ENCODE measurements at regions not wholly inside any gene's neighbourhood (a gene's known extent, or its start where the extent isn't known, plus 50 kb on each side); places are given as distances from the start of the nearest gene placed in this dataset.
"Not testable (repeated sequence)": the region's sequence is repeated elsewhere in the genome, so short reads cannot be mapped to it uniquely, and the experiment has no call there.

DNA sequence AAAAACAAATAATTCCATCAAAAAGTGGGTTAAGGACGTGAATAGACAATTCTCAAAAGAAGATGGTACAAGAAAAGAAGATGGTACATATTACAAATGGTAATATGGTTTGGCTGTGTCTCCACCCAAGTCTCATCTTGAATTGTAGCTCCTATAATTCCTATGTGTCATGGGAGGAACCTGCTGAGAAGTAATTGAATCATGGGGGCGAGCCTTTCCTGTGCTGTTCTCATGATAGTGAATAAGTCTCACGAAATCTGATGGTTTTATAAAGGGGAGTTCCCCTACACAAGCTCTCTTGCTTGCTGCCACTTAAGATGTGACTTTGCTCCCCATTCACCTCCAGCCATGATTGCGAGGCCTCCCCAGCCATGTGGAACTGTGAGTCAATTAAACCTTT, 172.9 kb downstream of the C11orf91 start:
- DNase-seq (ENCODE audit: low spot score) = not testable (repeated sequence)

DNA sequence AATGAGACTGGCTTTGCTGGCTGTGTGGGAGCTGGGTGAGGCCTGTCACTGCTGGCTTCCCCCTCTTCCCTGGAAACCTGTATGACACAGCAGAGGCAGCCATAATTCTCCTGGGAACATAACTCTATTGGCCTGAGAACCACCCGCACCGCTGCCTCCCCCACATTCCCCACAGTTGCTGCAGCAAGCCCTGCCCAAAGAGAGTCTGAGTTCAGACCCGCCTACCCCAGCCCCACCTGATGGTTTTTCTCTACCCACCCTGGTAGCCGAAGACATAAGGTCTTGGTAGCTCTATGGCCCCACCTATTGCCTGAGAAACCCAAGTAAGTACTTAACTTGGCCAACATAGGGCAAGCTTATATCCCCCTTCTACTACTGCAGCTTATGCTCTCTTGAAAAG, 174.8 kb downstream of the C11orf91 start:
- DNase-seq (ENCODE audit: low spot score) = no peak

DNA sequence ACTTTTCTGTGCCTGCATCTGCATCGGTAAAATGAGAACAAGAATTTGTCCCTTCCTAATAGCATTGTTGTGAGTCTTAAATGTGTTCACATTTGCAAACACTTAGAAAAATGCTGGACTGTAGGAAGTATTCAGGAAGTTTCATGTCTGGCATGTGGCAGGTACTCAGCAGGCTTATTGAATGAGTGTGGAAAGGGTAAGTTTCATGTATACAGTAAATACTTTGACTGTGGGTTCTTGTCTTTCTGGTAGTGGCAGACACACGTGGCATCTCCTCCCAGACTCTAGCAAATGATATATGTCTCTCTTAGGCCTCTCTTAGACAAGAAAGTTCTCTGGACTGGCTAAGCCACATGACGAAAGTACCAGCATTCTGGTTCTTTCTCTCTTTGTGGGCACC, 179.2 kb downstream of the C11orf91 start:
- DNase-seq (ENCODE audit: low spot score) = no peak

DNA sequence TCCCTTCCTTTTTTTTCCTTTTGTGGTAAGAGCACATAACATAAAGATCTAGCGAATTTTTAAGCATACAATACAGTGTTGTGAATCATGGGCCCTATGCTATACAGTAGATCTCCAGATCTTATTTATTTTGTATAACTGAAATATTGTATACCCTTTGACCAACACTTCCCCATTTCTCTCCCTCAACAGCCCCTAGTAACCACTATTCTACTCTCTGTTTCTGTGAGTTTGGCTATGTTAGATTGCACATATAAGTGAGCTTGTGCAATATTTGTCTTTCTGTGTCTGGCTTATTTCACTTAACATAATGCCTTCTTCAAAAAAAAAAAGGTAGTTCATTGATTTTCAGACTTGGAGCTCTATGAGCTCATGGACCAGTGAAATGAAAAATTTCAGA, 180.5 kb downstream of the C11orf91 start:
- DNase-seq (ENCODE audit: low spot score) = no peak

DNA sequence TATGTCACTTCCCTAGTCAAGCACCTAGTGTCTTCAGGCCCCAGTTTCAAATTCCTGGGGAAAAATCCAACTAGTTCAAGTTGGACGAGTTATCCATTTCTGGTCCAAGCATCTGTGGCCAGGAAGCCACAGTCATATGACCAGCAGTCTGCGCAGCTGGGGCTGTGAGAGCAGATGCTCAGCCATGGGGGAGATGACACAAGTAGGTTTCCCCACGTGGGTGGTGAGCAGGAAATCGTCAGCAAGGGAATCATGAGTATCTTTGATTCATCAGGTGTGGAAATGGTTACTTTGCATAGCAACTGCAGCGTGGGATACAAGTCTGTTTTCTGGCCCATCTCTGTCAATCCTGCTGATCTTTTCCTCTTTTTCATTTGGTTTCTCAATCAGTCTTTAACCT, 185.3 kb downstream of the C11orf91 start:
- no peak for DNase-seq (ENCODE audit: low spot score)

DNA sequence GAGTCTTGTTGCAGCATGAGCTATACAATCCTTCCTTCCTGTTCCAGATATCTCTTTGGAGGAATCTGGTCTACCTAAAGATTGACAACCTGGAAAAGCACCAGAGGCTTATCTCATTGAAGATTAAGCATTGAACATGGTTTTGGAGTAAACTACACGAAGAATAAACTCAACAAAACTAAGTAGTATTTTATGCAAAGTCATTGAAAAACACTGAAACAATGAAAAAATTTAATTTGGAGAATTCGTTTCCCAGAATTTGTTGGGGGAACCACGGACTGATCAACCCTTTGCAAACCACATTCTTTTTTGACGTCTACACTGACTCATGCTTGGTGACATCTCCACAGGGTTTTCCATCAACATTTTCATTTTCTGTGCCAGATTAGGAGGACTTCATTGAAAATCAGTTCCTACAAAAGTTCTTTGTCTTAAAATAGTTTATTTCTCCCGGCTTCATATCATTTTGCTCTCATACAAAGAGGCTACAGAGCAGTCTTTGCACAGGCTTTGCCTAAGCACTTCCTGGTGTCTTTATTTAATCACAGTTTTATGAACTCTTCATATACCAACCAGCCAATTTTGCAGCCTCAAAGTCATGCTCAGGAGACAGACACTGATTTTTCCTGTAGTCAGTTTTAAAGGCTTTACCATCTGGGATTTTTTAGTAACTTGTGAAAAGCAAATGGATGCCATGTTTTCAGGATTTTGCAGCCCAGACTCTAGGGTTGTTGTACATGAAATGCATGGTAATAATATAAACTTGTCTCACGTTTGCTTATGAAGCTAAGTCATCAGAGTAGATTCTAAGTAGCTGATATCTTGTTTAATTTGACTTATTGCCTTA, 186.3 kb downstream of the C11orf91 start:
- no peak for DNase-seq (ENCODE audit: low spot score)

DNA sequence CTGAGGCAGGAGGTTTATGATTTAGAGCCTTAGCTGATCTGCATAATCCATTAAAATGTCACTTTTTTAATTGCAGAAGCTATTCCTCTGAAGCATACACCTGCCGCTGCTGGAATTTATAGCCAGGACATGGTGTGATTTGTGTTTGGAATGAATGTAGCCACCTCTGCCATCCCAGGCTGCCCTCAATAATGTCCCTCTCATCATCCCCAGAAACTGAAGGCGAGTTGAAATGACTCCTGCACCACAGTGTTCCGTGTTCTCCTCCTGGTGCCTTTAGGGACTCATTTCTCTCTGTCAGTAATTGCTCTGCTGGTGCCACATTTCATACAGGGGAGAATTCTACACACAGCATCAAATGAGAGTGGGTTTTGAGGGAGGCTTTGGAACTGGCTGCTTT, 191.0 kb downstream of the C11orf91 start:
- DNase-seq (ENCODE audit: low spot score) = no peak

DNA sequence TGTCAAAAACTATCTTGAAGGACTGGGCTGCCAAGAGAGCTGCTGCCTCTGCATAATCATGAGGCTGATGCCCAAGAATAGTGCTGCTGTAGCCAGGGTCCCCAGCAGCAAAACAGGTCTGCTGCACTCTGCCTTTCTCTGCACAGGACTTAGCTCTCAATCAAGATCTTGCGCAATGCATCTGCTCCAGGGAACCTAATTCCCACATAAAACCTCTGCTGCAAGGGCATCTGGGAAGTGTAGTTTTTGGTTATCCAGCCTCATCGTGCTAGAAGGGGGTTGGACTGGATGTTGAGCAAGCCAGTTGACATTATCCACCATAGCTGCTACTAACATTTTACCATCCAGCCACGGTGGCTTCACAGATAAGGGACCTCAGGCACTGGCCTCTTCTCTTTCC, 192.7 kb downstream of the C11orf91 start:
- no peak for DNase-seq (ENCODE audit: low spot score)

DNA sequence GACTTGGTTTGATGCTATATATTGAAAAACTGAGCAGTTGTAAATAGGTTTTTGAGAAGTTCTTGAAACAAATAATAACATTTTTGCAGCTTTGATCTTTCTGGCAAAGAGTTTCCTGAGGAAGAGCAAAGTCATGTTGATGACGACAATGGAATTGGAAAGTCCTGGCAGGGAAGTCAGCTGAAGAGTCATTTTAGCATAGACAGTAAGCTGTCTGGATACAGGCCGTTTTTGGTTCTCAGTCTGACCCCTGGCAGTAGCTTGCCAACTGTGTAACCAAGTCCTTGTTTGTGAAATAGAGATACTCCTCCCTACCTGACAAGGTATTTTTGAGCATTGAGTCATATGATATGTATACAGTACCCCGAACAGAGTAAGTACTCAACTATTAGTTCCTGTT, 193.3 kb downstream of the C11orf91 start:
- DNase-seq (ENCODE audit: low spot score) = no peak

DNA sequence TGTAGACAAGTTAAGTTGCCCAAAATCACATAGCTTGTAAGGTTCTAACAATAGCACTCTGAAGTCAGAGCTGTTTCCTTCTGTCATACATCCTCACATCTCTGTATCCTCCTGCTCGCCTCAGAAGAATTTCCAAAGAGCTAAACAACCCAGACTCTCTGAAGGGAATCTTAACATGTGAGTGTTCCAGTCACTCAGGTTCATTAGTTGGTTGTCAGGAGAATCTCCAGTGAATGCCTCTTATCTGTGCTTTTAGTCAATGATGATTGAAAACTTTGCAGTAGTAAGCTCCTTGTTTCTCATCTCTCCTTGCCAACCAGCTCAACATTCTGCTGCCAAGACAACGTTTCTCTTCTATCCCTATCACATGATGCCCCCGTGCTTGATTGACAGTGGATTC, 195.5 kb downstream of the C11orf91 start:
- DNase-seq (ENCODE audit: low spot score) = no peak

DNA sequence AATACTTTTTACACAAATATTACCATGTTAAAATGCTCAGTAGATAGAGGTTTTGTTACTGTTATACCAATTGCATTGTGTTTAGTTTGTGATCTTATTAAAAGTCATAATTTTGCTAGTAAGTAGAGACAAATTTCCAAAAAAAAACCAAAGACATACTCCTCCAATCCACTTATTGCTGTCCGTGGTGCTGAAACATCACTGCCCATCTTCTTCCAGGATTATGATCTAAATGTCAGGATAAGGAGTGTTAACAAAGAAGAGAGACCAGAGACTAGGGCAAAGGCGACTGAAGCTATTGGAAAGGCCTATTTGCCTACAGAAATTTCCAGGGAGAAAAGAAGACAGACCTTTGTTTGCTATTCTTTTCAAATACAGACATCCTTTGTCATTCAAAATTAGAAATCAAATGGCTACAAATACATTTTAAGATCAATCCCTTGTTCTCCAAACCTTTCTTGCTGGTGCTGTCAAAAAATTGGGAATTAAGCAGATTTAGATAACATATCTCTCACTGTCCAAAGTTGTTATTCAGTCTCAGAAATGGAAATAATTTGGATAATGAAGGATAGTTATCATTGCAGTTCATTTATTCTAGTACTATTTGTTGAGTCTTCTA, 199.7 kb downstream of the C11orf91 start:
- no peak for DNase-seq (ENCODE audit: low spot score)

DNA sequence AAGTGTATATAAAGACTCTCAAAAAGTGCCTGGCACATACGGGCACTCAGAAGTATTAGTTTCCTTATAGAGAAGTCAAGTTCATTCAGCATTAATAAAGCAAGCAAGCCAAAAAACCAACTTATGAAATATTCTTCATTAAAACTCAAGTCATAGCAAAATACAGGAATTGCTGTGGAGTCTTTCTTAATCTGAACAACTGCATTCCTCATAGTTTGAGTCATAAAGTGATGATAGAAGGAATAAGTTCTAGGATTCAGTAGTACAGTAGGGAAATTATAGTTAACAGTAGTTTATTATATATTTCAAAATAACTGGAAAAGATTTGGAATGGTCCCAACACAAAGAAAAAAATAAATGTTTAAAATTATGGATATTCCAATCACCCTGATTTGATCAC, 200.3 kb downstream of the C11orf91 start:
- DNase-seq (ENCODE audit: low spot score) = no peak

DNA sequence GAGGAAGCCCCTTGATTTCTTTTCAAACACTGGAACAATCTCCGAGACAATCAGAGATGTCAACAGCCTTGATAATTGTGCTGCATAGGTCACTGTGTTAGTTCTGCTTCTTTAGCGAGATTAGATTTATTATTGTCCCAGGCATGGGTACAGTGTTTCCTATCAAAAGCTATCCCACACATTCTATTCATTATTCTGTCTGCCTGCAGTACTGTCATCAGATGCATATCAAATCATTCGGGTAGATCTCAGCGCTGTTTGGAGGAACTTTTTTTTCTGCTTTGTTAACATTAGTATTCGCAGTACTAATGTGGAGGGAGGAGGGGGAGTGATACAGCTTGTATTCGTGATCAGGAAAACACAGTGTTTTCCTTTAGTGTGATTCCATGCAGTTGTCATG, 208.0 kb downstream of the C11orf91 start:
- DNase-seq (ENCODE audit: low spot score) = no peak

DNA sequence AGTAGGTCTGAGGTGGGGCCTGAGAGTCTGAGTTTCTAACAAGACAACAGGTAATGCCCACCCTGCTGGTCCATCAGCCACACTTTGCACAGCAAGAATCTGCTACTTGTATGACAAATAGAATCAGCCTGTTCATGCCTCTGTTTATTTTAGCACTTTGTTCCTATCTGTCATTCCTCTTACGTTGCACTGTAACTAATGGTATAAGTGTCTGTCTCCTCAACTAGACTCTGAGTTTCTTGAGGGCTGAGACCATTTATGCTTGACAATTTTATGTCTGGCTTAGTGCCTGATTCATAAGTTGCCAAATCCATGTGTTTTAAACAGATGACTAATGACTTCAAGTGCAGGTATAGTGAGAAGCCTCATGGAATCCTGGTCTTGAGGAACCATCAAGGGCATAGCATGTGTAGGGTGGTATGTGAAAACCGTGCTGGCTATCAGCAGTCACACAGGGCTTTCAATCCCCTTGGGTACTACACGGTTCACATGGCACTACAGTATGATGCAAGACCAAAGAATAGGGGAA, 209.7 kb downstream of the C11orf91 start:
- no peak for DNase-seq (ENCODE audit: low spot score)

DNA sequence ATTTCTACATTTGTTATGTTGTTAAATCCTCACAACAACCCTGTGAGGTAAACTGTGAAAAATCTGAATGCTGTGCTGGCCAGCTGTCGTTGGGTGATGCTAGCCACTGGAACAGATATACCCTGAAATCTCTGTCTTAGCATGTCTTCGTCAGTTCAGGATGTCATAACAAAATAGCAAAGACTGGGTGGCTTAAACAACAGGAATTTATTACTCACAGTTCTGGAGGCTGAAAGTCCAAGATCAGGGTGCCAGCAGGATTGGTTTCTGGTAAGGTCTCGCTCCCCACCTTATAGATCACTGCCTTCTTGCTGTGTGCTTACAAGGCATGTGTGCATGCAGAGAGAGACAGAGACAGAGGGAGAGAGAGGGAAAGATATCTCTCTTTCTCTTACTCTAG, 211.7 kb downstream of the C11orf91 start:
- DNase-seq (ENCODE audit: low spot score) = no peak

DNA sequence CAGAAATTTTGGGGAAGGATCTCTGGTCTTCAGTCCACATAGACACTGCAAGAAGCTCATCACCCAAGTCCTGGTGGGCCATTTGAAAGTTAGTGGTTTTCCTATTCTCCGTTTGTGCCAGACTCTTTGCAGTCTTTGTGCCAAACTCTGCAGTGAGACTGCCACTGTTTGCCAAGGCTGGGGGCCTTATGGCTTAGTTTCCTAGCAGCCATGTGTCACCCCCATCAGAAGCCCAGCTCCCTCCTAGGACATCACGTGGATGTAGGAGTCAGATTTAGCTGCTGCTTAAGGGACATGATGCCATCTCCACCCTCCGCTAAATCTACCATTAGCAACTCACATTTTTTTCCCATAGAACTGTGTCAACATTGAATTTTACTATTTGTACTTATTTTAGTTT, 220.0 kb downstream of the C11orf91 start:
- DNase-seq (ENCODE audit: low spot score) = no peak

DNA sequence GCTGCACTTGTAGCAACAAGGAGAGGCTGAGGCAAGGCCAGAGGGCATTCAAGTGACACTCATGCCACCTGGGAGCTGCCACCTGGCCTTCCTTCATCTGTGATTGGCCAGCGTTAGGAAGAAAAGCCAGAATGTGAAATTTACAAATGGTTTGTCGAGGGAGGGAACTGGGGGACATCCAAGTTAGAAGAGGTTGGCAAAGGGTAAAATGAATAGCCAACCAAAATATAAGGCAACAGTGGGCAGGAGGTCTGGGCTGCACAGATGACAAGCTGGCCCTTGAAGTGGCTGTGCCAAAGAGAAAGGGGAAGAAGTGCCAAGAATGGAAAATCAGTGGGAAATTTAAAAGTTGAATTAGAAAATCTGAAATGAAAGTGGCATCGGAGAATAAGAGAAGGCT, 221.4 kb downstream of the C11orf91 start:
- DNase-seq (ENCODE audit: low spot score) = no peak

DNA sequence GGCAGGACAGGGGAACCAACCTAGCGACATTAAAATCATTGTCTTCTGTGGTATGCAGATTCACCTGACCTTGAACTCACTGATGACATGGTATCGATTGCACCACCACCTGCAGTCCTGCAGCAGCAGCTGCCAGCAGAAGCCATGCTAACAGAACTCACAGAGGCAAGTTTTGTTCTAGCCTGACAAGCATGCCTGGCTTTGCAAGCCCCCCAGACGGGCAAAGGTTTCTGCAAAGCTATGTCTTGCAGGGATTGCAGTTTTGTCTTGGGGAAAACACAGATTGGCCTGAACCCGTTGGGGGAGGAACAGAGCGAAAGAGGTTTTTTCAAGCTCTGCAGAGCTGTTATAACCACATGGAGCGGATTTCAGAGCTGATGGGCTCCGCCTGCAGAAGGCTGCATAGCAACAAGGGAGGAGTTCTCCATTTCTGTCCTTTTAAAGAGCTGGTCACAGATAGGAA, 221.0 kb downstream of the HIPK3 start:
- DNase-seq (ENCODE audit: low spot score) = no peak

DNA sequence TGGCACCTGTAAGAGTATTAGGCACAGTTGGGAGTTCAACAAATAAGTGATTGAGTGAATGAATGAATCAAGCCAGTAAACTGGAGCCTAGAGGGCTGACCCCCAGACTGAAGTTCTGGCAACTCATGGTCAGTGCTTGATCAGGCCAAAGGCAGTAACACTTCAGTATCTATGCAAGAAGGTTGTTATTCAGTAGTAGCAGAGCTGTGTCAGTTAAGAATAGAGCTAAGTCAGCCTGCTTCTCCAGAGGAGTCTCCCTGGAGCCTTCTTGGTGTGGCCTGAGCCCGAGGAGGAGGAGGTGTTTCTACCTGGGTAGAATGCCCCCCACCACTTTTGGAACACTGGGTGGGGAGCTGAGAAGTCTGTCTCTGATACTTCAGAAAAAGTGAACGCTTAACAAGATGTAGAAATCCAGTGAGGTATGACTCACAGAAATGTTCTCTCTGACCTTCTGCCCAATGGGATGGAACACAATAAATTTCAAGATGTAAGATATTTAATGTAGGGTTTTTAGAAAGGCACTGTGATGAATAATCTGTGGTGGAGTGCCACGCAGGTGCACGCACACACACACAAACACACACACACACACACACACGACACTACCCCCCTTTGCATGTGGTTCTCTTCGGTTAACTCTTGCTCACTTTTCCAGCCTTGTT, 219.9 kb downstream of the HIPK3 start:
- no peak for DNase-seq (ENCODE audit: low spot score)

DNA sequence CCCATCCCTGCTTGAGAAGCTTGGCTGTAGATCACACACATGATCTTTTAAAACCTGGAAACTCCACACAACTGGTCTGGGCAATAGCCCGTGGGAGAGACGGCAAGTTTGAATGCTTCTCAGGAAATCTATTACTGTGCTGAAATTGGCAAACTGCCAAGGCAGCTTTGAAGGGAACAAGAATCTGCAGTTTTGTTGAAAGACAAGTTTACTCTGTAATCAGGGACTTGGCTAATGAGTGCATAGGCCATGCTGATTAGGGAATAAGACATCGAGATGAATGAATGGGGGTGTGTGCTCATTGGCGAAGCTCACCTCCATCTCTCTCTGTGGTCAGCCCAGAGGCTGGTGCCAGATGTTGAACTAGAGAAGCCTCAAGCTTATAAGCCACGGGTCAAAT, 218.8 kb downstream of the HIPK3 start:
- DNase-seq (ENCODE audit: low spot score) = no peak

DNA sequence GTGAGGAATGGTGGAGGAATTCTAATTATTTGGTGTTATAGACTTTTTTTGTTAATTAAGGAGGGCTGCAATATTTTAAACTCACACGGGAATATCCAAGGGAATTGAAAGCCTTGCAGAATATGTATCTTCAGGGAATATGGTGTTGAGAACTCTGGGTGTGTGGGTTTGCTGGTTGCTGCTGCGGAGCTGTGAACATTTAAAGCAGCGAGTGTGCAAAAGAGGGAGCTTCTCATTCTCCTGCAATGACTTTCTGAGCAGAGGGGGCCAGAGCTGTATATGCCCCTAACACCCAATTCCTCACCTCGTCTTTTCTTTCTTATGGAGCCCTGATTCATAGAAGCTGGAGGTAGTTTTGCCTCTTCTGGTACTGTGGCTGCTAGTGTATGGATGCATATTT, 217.7 kb downstream of the HIPK3 start:
- no peak for DNase-seq (ENCODE audit: low spot score)

DNA sequence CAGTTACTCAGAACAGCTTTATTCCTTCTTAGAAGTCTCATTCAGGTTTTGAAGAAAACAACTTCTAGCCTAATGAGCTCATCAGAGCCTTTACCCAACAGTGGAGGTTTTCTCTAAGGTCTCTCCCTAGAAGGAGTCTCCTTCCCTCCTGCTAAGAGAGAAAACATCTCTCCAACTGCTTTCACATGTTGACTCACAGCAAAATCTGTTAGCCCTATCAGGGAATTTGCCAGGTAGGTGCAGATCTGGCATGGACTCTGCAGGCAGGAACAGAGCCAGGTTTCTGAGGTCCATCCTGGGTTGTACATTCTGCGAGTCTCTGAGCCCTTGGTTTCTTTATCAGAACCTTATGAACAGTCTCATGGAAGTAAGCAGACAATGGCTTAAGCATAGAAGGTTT, 214.4 kb downstream of the HIPK3 start:
- DNase-seq (ENCODE audit: low spot score) = no peak

DNA sequence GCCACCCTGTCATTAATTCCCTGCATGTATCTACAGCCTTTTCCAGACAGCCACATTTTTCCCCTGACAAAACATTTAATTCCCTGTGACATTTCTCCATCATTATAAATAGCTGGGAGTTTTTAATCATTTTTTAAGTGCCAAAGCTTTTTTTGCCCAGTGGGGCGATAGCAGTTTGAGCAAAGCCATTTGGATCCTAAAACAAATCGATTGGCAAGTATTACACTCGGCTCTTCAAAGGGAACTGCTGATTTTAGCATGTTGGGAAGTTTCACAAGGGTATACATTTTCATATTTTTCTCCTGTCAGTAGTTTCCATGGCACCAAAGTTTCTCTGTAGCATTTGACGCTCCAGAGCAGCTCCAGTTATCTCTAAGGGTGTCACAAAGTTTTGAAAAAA, 210.8 kb downstream of the HIPK3 start:
- DNase-seq (ENCODE audit: low spot score) = no peak

Data from CD4-positive, alpha-beta T cell treated with Interleukin-2 at 100 ng/mL for 4 hours (primary cell).